ENCODE measurements at regions not wholly inside any gene's neighbourhood (a gene's known extent, or its start where the extent isn't known, plus 50 kb on each side); places are given as distances from the start of the nearest gene placed in this dataset.

DNA sequence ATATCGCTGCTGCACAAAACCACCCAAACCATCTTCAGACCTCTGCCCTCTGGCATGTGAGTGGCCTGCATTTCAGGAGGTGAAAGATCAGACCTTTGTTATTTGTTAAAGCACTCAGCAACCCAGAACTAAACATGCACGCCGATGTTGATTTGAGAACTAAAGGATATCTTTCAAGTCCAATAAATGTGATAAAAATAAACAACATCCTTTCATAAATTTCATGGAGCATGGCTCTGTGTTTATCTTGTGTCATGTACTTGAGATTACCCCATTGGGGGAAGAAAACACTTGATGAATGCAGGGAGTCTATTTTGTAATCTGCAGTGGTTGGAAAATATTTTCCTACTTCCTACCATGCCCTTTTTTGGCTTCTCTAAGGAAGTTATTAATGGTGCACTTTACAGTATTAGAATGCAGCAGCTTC is 70.8 kb upstream of the GATA6 start:
- TF ChIP-seq, protein P1, sequence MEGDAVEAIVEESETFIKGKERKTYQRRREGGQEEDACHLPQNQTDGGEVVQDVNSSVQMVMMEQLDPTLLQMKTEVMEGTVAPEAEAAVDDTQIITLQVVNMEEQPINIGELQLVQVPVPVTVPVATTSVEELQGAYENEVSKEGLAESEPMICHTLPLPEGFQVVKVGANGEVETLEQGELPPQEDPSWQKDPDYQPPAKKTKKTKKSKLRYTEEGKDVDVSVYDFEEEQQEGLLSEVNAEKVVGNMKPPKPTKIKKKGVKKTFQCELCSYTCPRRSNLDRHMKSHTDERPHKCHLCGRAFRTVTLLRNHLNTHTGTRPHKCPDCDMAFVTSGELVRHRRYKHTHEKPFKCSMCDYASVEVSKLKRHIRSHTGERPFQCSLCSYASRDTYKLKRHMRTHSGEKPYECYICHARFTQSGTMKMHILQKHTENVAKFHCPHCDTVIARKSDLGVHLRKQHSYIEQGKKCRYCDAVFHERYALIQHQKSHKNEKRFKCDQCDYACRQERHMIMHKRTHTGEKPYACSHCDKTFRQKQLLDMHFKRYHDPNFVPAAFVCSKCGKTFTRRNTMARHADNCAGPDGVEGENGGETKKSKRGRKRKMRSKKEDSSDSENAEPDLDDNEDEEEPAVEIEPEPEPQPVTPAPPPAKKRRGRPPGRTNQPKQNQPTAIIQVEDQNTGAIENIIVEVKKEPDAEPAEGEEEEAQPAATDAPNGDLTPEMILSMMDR (conservative IDR thresholded peaks at IDR 0.05; ENCODE audit: low read depth, low read length): no peak
- no peak for TF ChIP-seq EZH2 (IDR thresholded peaks at IDR 0.05; ENCODE audit: borderline replicate concordance, low read depth, low read length, poor library complexity, severe bottlenecking)

All from A673 (cell line).